NOMO-1 treated with DMSO at 0.1 percent for 48 hours (cell line): ENCODE measurements at regions not wholly inside any gene's neighbourhood (a gene's known extent, or its start where the extent isn't known, plus 50 kb on each side); places are given as distances from the start of the nearest gene placed in this dataset.

Experiments
- DNase-seq: peaks from one replicate; lab custom pipeline; 2025; ENCODE audit not compliant: unreplicated experiment; lab: John Stamatoyannopoulos, UW

GRCh38 chr13:38606699-38607535 lies 80.0 kb upstream of the FREM2 start:
- DNase-seq, result no peak

GRCh38 chr13:38617936-38618335 lies 68.9 kb upstream of the FREM2 start:
- DNase-seq, result no peak

GRCh38 chr13:38618336-38618735 lies 68.5 kb upstream of the FREM2 start:
- DNase-seq, result no peak

GRCh38 chr13:38618881-38619280 lies 68.0 kb upstream of the FREM2 start:
- DNase-seq, result no peak

- no peak for DNase-seq
Measured at GRCh38 chr13:38620876-38621275, 66.0 kb upstream of the FREM2 start.

- no peak for DNase-seq
Measured at GRCh38 chr13:38624822-38625221, 62.1 kb upstream of the FREM2 start.

- DNase-seq, result no peak
Measured at GRCh38 chr13:38628554-38628953, 58.3 kb upstream of the FREM2 start.

- DNase-seq, result no peak
Measured at GRCh38 chr13:38630780-38631179, 56.1 kb upstream of the FREM2 start.

- no peak for DNase-seq
Measured at GRCh38 chr13:38635030-38635429, 51.8 kb upstream of the FREM2 start.

GRCh38 chr13:38636073-38636472 lies 50.8 kb upstream of the FREM2 start:
- no peak for DNase-seq

GRCh38 chr13:38636761-38637160 lies 50.1 kb upstream of the FREM2 start:
- DNase-seq, result no peak
